GM19455 (cell line): ENCODE measurements at regions not wholly inside any gene's neighbourhood (a gene's known extent, or its start where the extent isn't known, plus 50 kb on each side); places are given as distances from the start of the nearest gene placed in this dataset.

ENCODE experiments used
- ATAC-seq: cut with Tn5 transposase; IDR thresholded peaks from one replicate; pipeline ENCODE4 v1.9.1; 2021; ENCODE audit not compliant: unreplicated experiment

GRCh38 chr13:105821337-105821736, 714.1 kb downstream of the EFNB2 start:
- no peak for ATAC-seq

- no peak for ATAC-seq
These were observed 715.0 kb downstream of the EFNB2 start for GRCh38 chr13:105820415-105820814.

- no peak for ATAC-seq
These were observed 718.0 kb downstream of the EFNB2 start for GRCh38 chr13:105817498-105817897.

- no peak for ATAC-seq
These were observed 718.5 kb downstream of the EFNB2 start for GRCh38 chr13:105816994-105817393.

- ATAC-seq: no peak
These were observed 720.6 kb downstream of the EFNB2 start for GRCh38 chr13:105814902-105815250.

GRCh38 chr13:105814219-105814901, 721.1 kb downstream of the EFNB2 start:
- no peak for ATAC-seq

GRCh38 chr13:105806628-105806920, 728.9 kb downstream of the EFNB2 start:
- no peak for ATAC-seq

GRCh38 chr13:105805892-105806627, 729.4 kb downstream of the EFNB2 start:
- no peak for ATAC-seq

GRCh38 chr13:105804561-105805190, 730.8 kb downstream of the EFNB2 start:
- ATAC-seq: no peak

GRCh38 chr13:105799155-105799554, 736.3 kb downstream of the EFNB2 start:
- no peak for ATAC-seq

- no peak for ATAC-seq
These were observed 736.9 kb downstream of the EFNB2 start for GRCh38 chr13:105798541-105798940.

GRCh38 chr13:105796081-105796480, 739.4 kb downstream of the EFNB2 start:
- no peak for ATAC-seq

- ATAC-seq: no peak
These were observed 744.5 kb downstream of the EFNB2 start for GRCh38 chr13:105790923-105791322.

- ATAC-seq: no peak
These were observed 746.9 kb downstream of the EFNB2 start for GRCh38 chr13:105788530-105788929.

- ATAC-seq: no peak
These were observed 747.8 kb downstream of the EFNB2 start for GRCh38 chr13:105787632-105788031.

- ATAC-seq: no peak
These were observed 750.0 kb downstream of the EFNB2 start for GRCh38 chr13:105785436-105785835.

GRCh38 chr13:105783261-105783660, 752.2 kb downstream of the EFNB2 start:
- no peak for ATAC-seq

GRCh38 chr13:105778196-105778595, 757.3 kb downstream of the EFNB2 start:
- ATAC-seq: no peak

- ATAC-seq: no peak
These were observed 760.6 kb downstream of the EFNB2 start for GRCh38 chr13:105774739-105775460.

- ATAC-seq: no peak
These were observed 761.5 kb downstream of the EFNB2 start for GRCh38 chr13:105773863-105774538.

GRCh38 chr13:105773241-105773640, 762.2 kb downstream of the EFNB2 start:
- ATAC-seq: no peak
